PC-9 (cell line): ENCODE measurements at regions not wholly inside any gene's neighbourhood (a gene's known extent, or its start where the extent isn't known, plus 50 kb on each side); places are given as distances from the start of the nearest gene placed in this dataset.

Experiments used
- BruUV-seq: library from RNA; stranded (reverse); fragments of 400-500 nt; replicated peaks from 2 replicates; lab custom pipeline; 2021; lab: Mats Ljungman, UMichigan
- CTCF ChIA-PET: fragments of 300-600 bp; sonication (Branson Sonifier 250); formaldehyde crosslinking; loops from one replicate; lab custom pipeline; 2022; ENCODE audit warnings: antibody characterized with exemption; lab: Charles Lee
- POLR2A ChIA-PET: fragments of 300-600 bp; sonication (Branson Sonifier 250); formaldehyde crosslinking; loops from one replicate; lab custom pipeline; 2022; ENCODE audit warnings: antibody characterized with exemption; ENCODE audit not compliant: unreplicated experiment; lab: Charles Lee
- DNase-seq, 2 experiments: peaks; one replicate each; pipeline versions ENCODE4 v3.0.0 to v3.0.0-alpha.2; 2015 to 2022; ENCODE audit warnings: mixed read lengths in 1 of 2
- H2AFZ ChIP-seq: fragments of 200-600 bp; sonication (generic); 2 replicates; pipeline ENCODE4 v1.8.1; 2017; ENCODE audit warnings: antibody characterized with exemption
- H3F3A ChIP-seq: fragments of 200-600 bp; sonication (generic); 2 replicates; pipeline ENCODE4 v1.8.1; 2017; ENCODE audit warnings: antibody characterized with exemption, mild to moderate bottlenecking, low read depth; ENCODE audit not compliant: insufficient read depth
- H3K27ac ChIP-seq: fragments of 200-600 bp; sonication (generic); 2 replicates; pipeline ENCODE4 v1.6.1; 2016; ENCODE audit warnings: mixed run types
- H3K27me3 ChIP-seq: fragments of 200-600 bp; sonication (generic); 2 replicates; pipeline ENCODE4 v1.6.1; 2016; ENCODE audit warnings: low read depth, mixed run types; ENCODE audit not compliant: insufficient read depth
- H3K36me3 ChIP-seq: fragments of 200-600 bp; sonication (generic); 2 replicates; pipeline ENCODE4 v1.6.1; 2016; ENCODE audit warnings: low read depth, mixed run types
- H3K4me1 ChIP-seq: fragments of 200-600 bp; sonication (generic); replicated peaks from 2 replicates; pipeline ENCODE4 v1.6.1; 2016; ENCODE audit warnings: mixed run types; ENCODE audit not compliant: insufficient read depth
- H3K4me2 ChIP-seq: fragments of 200-600 bp; sonication (generic); 2 replicates; pipeline ENCODE4 v1.6.1; 2017; ENCODE audit warnings: mixed run types
- H3K4me3 ChIP-seq: fragments of 200-600 bp; sonication (generic); 2 replicates; pipeline ENCODE4 v1.6.1; 2016; ENCODE audit warnings: mixed run types
- H3K79me2 ChIP-seq: fragments of 200-600 bp; sonication (generic); 2 replicates; pipeline ENCODE4 v1.6.1; 2017; ENCODE audit warnings: low read depth, mixed run types
- H3K9me2 ChIP-seq: fragments of 200-600 bp; sonication (generic); 2 replicates; pipeline ENCODE4 v1.8.1; 2017; ENCODE audit warnings: mild to moderate bottlenecking; ENCODE audit not compliant: insufficient read depth
- H3K9me3 ChIP-seq: fragments of 200-600 bp; sonication (generic); 2 replicates; pipeline ENCODE4 v1.8.1; 2016; ENCODE audit warnings: low read depth; ENCODE audit not compliant: insufficient read depth
- H4K20me1 ChIP-seq: fragments of 200-600 bp; sonication (generic); 2 replicates; pipeline ENCODE4 v1.8.1; 2017; ENCODE audit not compliant: insufficient read depth
- CTCF ChIP-seq: fragments of 200-600 bp; sonication (generic); conservative IDR thresholded peaks from 2 replicates; pipeline ENCODE4 v1.6.1; 2017; ENCODE audit warnings: mixed run types, antibody characterized with exemption, mild to moderate bottlenecking, moderate library complexity
- EZH2 ChIP-seq: fragments of 200-600 bp; sonication (generic); IDR thresholded peaks from 2 replicates; pipeline ENCODE4 v1.8.0; 2017; ENCODE audit warnings: antibody characterized with exemption, low read depth
- intact Hi-C: fragments of 100-400 bp; cut with micrococcal nuclease; formaldehyde crosslinking; loops from one replicate; pipeline ENCODE4 v1.10.0; 2022; ENCODE audit not compliant: unreplicated experiment

- Histone ChIP-seq H3K27ac (no peak overlapping the region), H3K9me2 (no peaks in the 10 kb centered on the region)
- TF ChIP-seq EZH2 = no peak
- no peak for TF ChIP-seq CTCF
These were observed 97.2 kb upstream of the GPC1 start for GRCh38 chr2:240338274-240338673.

GRCh38 chr2:240339411-240340360 lies 95.8 kb upstream of the GPC1 start:
- no peaks in the 10 kb centered on the region for H4K20me1 ChIP-seq
- BruUV-seq = no TSS peak
- H3K9me3 ChIP-seq = peaks cover under 1% of the 10 kb centered on the region; the same call in 1 of the 2 replicates
- no peak overlapping the region for H3K27ac ChIP-seq
- H3K36me3 ChIP-seq = no peaks in the 10 kb centered on the region
- ChIA-PET POLR2A (no interaction called here), CTCF (no interaction called here)
- no peaks in the 10 kb centered on the region for H3F3A ChIP-seq
- no peaks in the 10 kb centered on the region for H3K9me2 ChIP-seq
- no peak overlapping the region for H3K4me2 ChIP-seq
- H2AFZ ChIP-seq = no peak overlapping the region
- no peaks in the 10 kb centered on the region for H3K79me2 ChIP-seq
- no peak overlapping the region for H3K4me3 ChIP-seq
- TF ChIP-seq CTCF (no peak), EZH2 (no peak)
- intact Hi-C loops = no loop called here
- H3K27me3 ChIP-seq = peaks cover 46% of the 10 kb centered on the region
- H3K4me1 ChIP-seq = no peaks in the 10 kb centered on the region
- DNase-seq = no peak

More at GRCh38 chr2:240338274-240338673, 97.2 kb upstream of the GPC1 start:
- Histone ChIP-seq H2AFZ (no peak overlapping the region), H4K20me1 (no peaks in the 10 kb centered on the region), H3K4me3 (no peak overlapping the region), H3K36me3 (no peaks in the 10 kb centered on the region), H3K27me3 (peaks cover 60% of the 10 kb centered on the region), H3F3A (no peaks in the 10 kb centered on the region), H3K4me1 (no peaks in the 10 kb centered on the region), H3K4me2 (no peak overlapping the region), H3K9me3 (no peaks in the 10 kb centered on the region; the same call in 1 of the 2 replicates), H3K79me2 (no peaks in the 10 kb centered on the region)
- POLR2A ChIA-PET = no interaction called here
- BruUV-seq = no TSS peak
- no peak for DNase-seq
- CTCF ChIA-PET = no interaction called here
- intact Hi-C loops = no loop called here

- Histone ChIP-seq H3K9me3 (peaks cover 7% of the 10 kb centered on the region; the same call in 1 of the 2 replicates), H3K36me3 (no peaks in the 10 kb centered on the region), H3K27ac (no peak overlapping the region), H3K4me3 (no peak overlapping the region), H2AFZ (no peak overlapping the region), H3F3A (no peaks in the 10 kb centered on the region), H3K4me2 (no peak overlapping the region), H4K20me1 (no peaks in the 10 kb centered on the region), H3K9me2 (no peaks in the 10 kb centered on the region), H3K79me2 (no peaks in the 10 kb centered on the region), H3K4me1 (no peaks in the 10 kb centered on the region), H3K27me3 (peaks cover 39% of the 10 kb centered on the region)
- no TSS peak for BruUV-seq
- ChIA-PET POLR2A (no interaction called here), CTCF (no interaction called here)
- no peak for TF ChIP-seq EZH2
- no peak for TF ChIP-seq CTCF
- intact Hi-C loops = no loop called here
- DNase-seq = no peak
These were observed 95.1 kb upstream of the GPC1 start for GRCh38 chr2:240340361-240340761.
